ENCODE measurements at regions not wholly inside any gene's neighbourhood (a gene's known extent, or its start where the extent isn't known, plus 50 kb on each side); places are given as distances from the start of the nearest gene placed in this dataset.
A peak's percentile ranks its signal among the peaks of the same experiment; 100 is the strongest.
"Not testable (repeated sequence)": the region's sequence is repeated elsewhere in the genome, so short reads cannot be mapped to it uniquely, and the experiment has no call there.

DNA sequence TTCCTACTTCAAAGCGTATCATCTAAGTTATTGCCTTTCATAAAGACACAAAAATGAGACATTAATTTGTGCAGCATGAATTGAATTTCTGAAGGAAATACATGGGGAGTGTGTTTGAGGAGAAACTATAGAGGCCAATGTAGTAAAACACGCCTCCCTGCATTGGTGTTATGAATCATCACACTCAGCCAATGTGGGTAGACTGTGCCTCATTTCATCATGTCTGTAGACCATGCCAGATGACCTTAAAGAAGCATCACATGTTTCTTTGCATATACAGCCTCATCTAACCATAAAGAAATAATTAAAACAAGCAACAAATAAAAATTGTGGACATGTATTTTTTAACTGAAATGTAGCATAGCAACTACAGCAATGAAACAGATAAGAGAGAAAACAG, 486.0 kb upstream of the ADAMTS9 start:
- DNase-seq (ENCODE audit: low spot score) = no peak

DNA sequence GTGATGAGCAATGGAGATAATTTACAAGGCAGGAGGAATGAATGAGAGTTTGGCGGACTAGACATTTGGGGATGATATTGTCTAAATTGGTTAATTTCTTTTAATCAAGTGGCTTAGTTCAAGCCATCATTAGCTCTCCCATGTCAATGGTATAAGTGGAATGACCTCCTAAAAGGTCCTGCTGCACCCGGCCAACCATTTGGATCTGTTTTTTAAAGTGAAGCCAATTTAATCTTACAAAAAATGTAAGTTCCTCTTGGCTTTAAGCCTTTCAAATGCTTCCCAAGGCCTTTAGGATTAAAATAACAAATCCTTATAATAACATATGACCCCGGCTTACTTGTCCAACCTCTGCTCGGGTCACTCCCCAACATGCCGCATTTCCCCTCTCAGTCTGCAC, 484.4 kb upstream of the ADAMTS9 start:
- DNase-seq (ENCODE audit: low spot score) = no peak

DNA sequence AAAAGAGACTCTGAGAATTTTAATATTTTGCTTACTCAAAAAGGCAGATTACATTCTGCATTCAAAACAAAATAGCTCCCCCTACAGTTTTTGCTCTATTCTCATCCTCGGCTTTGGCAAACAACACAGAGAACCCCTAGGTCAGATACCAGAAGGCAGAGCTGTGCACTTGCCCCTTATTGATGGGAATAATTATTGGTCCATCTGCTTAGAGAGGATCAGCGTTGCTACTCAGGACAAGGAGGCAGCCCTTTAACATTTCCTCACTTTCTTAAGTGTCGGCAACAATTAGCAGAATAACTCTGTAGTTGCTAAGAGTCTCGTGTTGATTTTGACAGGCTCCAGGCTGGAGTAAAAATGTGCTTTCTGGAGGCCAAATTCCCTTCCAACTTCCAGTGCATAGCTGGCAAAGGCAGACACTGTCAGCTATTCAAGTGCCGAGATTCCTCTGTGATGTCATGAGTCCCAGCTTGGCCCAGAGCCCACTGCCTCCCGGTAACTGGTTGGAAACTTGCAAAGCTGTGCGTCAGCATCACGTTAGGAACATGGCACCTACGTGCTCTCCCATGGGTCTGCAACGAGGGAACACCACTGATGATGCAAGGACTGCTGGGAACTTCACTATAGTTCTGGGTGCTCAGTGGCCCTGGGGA, 482.7 kb upstream of the ADAMTS9 start:
- peak; percentile 75 for DNase-seq (ENCODE audit: low spot score)

DNA sequence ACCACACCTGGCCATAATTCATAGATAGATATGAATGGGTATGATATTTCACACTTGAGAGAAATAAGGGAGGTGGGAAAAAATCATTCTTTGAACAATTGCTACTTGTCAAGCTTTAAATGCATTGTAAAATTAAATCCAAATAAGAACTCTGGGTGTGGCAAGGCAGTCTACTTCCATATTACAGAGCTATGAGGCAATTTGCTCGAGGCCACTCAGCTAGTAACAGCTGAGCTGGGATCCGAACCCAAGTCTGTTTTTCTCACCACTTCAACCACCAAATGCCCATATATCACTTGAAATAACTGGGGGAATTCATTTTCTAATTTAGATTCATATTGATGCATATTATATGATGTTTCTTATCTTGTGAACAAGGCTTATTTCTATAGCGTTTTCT, 482.2 kb upstream of the ADAMTS9 start:
- no peak for DNase-seq (ENCODE audit: low spot score)

DNA sequence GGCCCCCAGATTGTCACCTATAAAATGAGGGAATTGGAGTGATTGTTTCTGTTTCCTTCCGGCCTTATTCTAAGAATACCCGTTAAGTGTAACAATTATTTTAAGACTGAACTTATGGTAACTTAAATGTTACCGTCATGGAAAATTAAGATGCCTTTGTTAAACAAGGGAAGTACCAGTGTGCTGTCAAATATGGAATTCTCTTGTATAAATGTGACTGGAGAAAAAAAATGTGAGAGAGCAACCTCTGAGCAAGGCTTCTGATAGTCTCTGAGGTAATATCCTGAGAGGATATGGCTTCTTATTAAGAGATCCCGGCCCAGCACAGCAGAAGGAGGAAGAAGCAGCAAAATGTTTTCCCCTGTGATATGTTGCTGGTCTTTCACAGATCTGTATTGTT, 480.7 kb upstream of the ADAMTS9 start:
- no peak for DNase-seq (ENCODE audit: low spot score)

DNA sequence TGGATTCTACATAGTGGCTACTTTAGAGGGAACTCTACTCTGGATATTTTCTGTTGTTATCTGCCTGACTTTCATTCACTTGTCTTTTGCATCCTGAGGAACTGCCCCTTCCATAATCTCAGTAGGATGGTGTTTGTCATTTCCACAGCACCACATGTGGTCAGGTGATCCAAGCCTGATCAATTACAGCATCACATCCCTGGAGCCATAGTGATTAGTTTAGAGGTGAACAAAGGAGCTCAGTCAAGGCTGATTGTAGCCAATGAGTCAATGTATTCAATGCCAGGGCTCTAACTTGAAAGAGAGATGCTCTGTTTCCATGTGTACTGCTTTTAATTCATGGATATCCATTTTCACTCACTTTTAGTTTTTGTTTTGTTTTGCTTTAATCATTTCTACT, 478.7 kb upstream of the ADAMTS9 start:
- DNase-seq (ENCODE audit: low spot score) = no peak

DNA sequence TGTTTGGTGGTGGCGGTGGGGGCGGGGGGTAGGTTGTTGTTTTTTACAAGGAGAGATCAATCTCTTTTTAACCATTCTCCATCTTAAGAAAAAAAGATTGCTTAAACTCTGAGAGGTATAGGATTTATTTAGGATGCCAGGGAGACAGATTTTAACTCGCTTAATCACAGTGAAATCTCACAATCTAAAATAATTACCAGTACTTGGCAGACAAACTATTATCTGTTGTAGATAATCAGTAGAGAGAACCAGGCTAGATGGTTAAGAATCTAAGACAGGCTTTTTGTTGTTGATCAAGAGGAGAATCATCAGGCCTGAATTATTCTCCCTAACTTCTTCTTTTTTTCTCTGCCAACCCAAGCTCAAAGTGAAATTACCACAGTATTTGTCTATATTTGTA, 470.2 kb upstream of the ADAMTS9 start:
- DNase-seq (ENCODE audit: low spot score) = no peak

DNA sequence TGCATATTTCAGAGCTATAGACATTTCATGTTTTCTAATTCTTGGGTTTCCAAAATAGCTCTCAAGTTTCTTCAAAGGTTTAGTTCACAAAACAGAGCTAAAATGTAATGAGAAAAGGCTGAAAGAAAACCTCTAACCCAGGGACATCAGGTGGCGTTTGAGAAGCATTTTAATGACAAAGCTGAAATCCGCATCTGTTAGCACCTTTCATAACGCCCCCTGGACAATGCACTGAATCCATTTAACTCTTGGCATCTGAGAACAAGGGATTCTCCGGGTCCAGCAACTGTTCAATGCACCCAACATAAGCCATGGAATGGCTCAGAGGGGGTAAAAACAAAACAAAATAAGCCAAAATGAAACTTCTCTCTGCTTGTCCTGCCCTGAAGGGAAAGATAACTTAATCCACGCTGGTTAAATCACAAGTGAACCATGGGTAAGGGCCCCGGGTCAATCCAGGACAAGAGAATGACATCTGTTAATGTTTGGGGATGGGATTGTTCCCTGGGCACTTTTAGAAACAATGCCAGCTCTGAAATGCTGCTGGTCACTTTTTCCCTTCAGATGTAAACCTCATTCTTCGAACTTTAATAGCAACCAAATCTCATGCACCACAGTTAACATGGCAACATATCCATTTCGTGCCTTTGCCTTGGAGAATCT, 466.2 kb upstream of the ADAMTS9 start:
- no peak for DNase-seq (ENCODE audit: low spot score)

DNA sequence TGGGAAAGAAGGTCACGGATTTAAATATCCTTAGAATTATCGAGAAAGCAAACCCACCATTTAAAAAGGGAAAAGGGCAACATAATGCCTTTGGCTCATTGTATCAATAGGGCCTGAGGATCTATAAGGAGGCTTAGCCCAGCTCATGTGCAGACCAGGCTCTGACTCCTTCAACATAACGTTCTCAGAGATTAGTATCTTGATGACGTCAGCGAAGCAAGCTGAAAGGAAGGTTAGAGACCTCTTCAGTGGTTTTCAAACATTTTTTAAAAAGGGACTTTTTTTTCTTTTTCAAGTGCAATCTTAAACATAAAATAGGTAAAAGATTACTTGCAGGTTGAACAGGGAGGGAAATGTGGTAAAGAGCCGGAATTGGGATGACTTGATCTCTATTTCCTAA, 463.9 kb upstream of the ADAMTS9 start:
- no peak for DNase-seq (ENCODE audit: low spot score)

DNA sequence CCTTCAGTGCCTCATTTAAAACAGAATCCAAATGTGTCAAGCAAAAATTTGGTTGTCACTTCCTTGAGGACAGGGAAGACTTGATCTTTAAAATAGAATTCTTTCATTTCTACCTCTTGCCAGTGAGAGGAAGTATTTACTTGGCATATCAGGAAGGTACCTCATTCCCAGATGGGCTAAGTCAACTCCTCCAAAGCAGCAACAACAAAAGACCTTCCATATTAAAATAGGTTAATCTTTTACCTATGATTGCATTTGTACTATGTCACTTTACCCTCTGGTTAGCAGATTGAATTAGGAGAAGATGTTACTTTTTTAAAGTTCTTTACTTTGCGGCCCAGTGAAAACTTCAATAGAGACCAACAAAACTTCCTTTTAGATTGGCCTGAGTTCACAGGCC, 462.1 kb upstream of the ADAMTS9 start:
- no peak for DNase-seq (ENCODE audit: low spot score)

DNA sequence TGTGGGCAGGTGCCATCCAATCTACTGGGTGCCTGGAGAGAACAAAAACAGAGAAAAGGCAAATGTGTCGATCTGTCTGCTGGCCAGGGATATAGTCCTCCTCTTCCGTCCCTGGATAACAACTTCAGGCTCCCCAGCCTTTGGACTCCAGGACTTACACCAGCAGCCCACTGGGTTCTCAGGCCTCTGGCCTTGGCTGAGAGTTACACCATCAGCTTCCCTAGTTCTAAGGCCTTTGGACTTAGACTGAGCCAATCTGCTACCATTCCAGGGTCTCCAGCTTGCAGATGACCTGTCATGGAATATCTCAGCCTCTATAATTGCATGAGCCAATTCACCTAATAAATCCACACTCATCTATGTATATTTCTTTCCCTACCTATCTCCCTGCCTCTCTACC, 460.9 kb upstream of the ADAMTS9 start:
- DNase-seq (ENCODE audit: low spot score) = no peak

DNA sequence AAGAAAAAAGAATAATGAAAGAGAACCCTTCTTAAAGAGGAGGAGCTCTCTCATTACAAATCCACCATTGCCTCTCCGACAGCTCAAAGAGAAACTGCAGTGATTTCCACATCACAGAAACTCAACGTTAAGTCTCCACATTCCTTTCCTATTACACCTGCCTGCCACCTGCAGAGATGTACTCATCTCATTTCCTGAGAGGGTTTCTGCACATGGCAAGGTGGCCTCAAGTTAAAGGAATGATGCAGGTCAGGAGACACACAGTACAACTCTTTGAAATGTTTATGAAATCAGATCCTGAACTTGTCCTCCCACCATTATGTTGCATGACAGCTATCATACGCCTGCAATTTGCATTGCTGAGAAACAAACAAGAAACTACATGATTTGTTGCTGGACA, 458.4 kb upstream of the ADAMTS9 start:
- DNase-seq (ENCODE audit: low spot score) = no peak

DNA sequence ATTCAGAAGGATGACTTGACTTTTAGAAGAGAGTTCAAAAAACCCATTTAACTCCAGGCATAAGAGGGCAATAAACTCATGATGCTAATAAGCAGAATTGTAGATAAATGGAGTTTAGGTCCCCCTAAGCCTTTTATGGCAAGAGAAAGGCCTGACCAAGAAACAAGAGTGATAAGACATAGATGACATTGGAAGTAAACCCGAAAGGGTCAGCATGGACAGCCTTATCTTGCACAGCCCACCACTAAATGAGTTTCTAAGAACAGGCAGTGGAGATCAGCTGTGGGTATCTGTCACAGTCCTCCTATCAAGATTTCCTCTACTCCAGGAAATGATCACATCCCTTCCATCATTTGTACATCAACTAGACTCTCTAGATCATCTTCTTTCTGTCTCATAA, 457.9 kb upstream of the ADAMTS9 start:
- DNase-seq (ENCODE audit: low spot score) = no peak

DNA sequence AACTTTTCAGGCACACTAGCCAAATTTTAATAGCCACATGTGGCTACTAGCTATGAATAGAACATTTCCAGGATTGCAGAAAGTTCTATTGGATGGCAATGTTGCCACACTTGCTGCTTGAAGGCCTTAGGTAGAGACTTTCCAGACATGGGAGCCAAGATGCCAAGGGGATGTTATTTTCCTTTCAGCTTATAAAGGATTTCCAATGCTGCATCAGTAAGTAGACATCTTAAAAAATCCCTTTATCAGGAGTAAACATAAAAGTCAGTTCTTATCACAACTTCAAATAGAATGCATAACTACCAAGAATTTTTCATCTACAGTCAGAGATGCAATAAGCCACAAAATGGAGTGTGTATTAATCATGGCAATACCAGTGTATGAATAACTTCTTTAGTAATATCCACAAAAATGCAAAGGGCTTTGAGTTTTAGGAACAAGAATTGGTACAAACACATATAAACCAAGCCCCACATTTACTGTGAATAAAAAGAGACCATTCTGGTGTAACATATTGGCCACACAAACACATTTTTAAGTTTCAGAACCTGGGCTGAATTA, 457.1 kb upstream of the ADAMTS9 start:
- peak; percentile 61 for DNase-seq (ENCODE audit: low spot score)

DNA sequence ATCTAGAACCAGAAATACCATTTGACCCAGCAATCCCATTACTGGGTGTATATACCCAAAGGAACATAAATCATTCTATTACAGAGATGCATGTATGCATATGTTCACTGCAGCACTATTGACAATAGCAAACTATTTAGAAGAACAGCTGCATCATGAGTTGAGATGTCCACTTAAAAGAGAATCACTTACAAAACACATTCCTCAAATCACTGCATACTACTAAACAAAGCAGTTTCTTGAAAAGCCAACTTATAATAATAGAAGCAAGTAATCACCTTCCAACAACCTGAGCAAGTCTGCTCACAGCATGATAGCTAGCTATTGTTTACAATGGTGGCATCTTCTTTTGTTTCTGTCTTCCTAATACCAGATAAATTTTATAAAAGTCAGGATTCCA, 454.7 kb upstream of the ADAMTS9 start:
- DNase-seq (ENCODE audit: low spot score) = no peak

DNA sequence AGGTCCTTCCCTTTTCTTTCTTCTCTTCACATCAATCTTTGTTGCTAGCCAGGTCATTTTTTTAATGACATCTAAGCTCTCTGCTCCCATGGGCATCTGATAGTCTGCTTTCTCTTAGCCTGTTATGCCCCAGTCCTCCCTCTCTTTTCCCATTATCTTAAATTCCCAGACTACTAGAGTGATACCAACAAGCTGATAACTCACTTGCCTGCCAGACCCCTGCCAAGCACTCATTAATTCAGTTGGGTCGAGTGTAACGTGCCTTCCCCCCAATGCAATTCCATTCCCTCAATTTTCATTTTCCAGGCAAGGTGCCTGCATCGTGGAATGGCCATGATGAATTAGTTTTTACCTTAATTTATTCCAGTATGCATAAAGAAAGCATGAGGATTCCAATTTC, 450.8 kb upstream of the ADAMTS9 start:
- no peak for DNase-seq (ENCODE audit: low spot score)

DNA sequence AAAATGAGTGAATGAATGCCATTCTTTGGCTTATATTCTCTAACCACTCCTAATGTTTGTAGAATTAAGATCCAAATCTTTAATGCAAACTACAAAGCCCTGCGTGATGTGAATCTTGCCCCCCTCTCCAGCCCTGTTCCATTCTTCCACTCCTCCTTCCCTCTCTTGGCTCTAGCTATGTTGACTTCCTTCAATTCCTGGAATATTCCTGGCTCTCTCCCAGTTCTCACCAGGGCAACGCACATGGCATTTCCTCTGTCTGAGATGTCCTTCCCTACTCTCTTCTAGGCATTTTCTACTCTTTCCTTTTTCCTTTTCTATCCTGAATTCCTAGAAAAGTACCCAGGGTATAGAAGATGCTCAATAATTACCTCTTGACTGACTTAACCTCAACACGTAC, 446.0 kb upstream of the ADAMTS9 start:
- DNase-seq (ENCODE audit: low spot score) = not testable (repeated sequence)

DNA sequence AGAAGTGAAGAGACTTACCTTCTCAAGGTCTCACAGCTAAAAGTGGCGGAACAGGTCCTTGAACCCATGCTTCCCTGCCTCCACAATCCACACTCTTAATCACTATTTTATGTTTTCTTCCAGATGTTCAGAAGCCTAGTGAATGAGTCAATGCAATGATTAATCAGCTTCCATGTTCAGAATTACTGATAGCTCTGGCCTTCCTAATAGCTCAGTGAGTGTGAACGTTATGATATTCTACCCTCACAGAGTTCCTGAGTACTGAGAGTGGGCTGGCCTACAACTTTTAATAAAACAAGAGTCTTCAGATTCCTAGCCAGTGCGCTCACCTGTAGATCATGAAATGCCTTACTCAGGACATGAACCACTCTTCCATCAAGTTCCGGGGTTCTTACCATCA, 443.0 kb upstream of the ADAMTS9 start:
- no peak for DNase-seq (ENCODE audit: low spot score)

DNA sequence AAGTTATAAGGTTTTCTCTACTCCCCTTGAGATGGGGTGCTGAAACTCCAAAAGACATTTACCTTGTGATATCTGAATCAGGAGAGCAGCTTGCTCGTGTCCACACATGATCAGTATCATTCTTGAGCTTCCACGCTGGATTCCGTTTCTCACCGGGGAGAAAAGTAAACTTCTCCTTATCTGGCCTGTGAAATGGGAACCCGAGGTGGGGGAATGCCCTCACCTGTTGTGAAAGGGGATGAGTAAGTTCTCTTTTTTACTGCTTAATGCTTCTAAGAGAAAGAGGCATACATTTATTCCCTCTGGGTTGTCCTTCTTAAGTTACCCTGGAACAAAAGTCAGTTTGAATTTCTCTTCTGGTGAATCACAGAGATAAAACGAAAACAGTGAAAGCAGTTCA, 440.5 kb upstream of the ADAMTS9 start:
- no peak for DNase-seq (ENCODE audit: low spot score)

DNA sequence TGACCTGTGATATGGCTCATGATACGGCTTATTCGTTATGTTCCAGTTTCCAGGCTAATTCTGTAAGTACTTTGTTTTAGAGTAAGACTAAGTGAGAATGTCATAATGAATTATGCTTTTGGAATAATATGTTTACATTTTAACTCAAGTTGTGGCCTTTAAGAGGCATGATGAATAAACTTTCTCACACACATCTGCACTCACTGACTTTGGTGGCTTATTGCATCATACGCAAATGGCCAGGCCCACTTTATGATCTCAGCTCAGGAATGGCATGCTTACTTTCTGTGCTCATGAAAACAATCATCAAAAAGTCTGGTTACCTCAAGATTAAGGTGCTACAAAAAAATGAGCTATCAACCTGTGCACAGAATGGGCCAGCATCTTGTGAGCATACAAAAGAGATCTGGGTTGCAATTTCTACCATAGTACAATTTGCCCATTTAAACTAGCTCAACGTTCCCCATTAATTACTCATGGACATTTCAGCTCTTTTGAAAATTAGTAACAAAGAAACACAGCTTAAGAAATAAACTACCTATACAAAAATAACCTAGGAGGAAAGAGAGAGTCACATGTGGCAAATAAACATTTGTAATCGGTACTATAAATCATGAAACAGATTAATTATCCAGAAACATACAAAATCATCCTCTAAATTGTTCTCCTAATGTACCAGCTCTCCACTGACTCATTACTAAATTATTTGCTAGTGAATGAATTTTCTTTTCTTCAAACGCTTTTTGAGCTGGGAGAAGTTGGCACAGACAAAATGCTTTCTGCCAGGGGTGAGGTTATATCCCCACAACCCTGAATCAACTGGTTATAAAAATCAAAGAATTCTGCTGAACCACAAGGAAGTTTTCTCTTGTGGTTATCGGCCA, 439.0 kb upstream of the ADAMTS9 start:
- DNase-seq (ENCODE audit: low spot score) = peak; percentile 80

DNA sequence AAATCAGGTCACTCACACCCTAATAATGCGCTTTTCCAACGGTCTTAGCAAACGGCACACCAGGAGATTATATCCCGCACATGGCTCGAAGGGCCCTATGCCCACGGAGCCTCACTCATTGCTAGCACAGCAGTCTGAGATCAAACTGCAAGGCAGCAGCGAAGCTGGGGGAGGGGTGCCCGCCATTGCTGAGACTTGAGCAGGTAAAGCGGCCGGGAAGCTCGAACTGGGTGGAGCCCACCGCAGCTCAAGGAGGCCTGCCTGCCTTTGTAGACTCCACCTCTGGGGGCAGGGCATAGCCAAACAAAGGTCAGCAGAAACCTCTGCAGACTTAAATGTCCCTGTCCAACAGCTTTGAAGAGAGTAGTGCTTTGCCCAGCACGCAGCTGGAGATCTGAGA, 432.4 kb upstream of the ADAMTS9 start:
- DNase-seq (ENCODE audit: low spot score) = not testable (repeated sequence)

DNA sequence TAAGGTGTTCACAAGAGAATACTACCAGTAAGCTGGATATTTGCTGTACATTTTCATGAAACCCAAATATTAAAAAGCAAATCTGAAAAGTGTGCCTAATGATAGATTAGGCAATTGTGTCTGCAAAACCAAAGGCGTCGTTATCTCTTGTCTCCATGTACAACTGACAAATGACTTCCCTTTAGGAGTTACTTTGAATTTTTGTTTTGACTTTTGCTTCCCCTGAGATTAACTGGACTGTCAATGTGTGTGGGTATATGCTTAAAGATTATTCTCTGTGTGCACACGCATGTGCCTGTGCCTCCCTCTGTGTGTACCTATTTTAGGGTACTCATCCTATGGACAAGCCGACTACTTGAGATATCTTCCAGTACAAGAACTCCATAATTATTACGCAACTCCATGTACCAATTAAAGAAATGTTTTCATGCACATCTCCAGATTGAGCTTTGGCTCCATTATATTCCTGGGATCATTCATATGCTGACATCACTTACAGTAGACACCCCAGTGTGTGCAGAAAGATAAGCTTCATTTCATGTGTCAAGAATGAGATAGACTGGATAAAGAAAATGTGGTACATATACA, 431.2 kb upstream of the ADAMTS9 start:
- no peak for DNase-seq (ENCODE audit: low spot score)

DNA sequence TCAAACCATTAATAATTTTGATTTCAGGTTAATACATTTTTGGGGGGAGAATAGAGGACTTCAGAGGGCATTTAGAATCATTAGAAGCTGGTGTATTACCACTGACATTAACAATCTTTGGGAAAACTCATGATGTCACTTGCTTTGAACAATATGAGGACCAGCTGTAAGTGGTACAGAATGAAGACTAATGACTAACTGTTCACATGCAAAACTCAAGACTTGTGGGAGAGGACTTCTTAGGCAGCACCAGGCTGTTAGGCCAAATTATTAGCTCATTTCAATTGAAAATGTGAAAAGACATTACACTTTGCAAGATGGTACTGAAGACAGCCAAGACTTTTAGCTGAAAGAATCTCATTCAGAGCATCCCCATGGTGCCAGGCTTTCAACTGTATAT, 426.2 kb upstream of the ADAMTS9 start:
- DNase-seq (ENCODE audit: low spot score) = no peak

Data from AG08395 (cell line).